RWPE1 (cell line): ENCODE measurements at regions not wholly inside any gene's neighbourhood (a gene's known extent, or its start where the extent isn't known, plus 50 kb on each side); places are given as distances from the start of the nearest gene placed in this dataset.

Experiments
- CTCF ChIA-PET: fragments of 350-600 bp; sonication (Branson Sonifier 250); formaldehyde crosslinking; extraction: SDS; loops from one replicate; lab custom pipeline; 2021; lab: Yijun Ruan, JAX
- POLR2A ChIA-PET: fragments of 400-600 bp; formaldehyde crosslinking; extraction: SDS; loops from one replicate; lab custom pipeline; 2020; ENCODE audit warnings: antibody characterized with exemption; ENCODE audit not compliant: low non-redundant PET; lab: Yijun Ruan, JAX
- DNase-seq: peaks from one replicate; pipeline ENCODE4 v3.0.0; 2012; ENCODE audit warnings: low spot score
- H3K27ac ChIP-seq: fragments of 450-650 bp; 2 replicates; pipeline ENCODE4 v1.5.1; 2017
- TF ChIP-seq, protein P1 (sequence below): fragments of 450-650 bp; conservative IDR thresholded peaks from 2 replicates; pipeline ENCODE4 v1.5.1; 2017; ENCODE audit warnings: low read depth, mild to moderate bottlenecking

DNA sequence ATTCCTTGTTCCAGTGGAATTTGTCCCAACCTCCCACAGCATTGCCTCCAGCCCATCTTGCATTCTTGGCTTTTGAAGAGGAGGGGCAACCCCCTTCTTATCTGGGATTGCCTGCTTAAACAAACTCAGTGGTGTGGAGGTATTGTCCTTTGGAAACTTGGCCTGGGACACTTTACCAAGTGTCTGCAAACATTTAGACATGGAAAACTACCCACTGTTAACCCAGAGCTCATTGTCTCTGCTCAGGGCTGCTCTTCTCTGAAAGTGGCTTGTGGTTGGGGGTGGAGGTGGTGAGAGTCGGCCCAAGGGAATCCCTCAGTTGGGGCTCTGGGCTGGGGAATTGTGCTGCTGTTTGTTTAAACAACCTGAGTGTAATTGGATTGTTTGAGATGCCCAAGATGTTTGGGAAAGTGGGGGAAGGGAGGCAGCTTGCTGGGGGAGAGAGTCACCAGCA, 178.3 kb upstream of the GATA6 start:
- CTCF ChIA-PET = no interaction called here
- TF ChIP-seq, protein P1, sequence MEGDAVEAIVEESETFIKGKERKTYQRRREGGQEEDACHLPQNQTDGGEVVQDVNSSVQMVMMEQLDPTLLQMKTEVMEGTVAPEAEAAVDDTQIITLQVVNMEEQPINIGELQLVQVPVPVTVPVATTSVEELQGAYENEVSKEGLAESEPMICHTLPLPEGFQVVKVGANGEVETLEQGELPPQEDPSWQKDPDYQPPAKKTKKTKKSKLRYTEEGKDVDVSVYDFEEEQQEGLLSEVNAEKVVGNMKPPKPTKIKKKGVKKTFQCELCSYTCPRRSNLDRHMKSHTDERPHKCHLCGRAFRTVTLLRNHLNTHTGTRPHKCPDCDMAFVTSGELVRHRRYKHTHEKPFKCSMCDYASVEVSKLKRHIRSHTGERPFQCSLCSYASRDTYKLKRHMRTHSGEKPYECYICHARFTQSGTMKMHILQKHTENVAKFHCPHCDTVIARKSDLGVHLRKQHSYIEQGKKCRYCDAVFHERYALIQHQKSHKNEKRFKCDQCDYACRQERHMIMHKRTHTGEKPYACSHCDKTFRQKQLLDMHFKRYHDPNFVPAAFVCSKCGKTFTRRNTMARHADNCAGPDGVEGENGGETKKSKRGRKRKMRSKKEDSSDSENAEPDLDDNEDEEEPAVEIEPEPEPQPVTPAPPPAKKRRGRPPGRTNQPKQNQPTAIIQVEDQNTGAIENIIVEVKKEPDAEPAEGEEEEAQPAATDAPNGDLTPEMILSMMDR = no peak
- H3K27ac ChIP-seq = no peak overlapping the region
- no peak for DNase-seq
- POLR2A ChIA-PET = no interaction called here

DNA sequence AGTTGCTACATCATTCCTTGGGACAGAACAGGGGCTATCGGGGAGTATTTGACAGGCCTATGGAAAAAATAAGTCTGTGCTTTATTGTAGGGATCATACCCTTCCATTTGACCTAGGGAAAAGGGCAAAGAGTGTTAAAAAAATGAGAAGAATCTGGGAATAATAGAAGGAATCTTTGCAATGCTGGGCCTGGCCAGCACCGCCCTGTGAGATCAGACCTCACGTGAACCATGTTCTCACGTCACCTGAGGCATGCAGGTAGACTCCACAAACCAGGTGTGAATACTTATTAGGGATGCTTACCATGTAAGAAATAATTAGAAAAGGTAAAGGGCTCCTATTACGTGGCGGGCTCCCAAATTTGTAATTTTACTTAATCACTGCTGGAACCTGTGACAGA, 177.5 kb upstream of the GATA6 start:
- TF ChIP-seq, protein P1 = no peak
- peak; percentile 26 for DNase-seq
- CTCF ChIA-PET = no interaction called here
- no peak overlapping the region for H3K27ac ChIP-seq
- POLR2A ChIA-PET = no interaction called here

DNA sequence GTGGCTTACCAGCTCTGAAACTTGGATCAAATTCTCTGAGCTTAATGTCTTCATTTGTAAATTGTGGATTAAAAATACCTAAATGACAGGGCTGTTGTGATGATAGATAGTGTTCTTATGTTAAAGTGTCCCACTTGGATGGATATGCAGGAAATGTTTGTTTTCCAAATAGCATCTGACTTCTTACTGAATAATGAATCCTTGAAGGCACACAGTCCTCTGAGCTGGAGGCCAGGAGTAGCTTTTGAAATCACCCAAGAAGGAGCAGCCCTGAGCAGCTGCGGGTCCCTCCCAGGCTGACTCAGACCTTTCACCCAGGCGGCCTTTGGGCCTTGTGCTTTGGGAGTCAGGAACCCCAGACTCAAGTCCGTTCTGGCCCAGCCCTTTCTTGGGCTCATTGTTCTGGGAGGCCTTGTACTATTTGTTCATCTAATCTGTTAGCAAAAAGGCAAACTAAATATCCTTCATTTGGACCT, 173.0 kb upstream of the GATA6 start:
- no peak overlapping the region for H3K27ac ChIP-seq
- TF ChIP-seq, protein P1 = no peak
- ChIA-PET CTCF (no interaction called here), POLR2A (no interaction called here)
- peak; percentile 28 for DNase-seq

DNA sequence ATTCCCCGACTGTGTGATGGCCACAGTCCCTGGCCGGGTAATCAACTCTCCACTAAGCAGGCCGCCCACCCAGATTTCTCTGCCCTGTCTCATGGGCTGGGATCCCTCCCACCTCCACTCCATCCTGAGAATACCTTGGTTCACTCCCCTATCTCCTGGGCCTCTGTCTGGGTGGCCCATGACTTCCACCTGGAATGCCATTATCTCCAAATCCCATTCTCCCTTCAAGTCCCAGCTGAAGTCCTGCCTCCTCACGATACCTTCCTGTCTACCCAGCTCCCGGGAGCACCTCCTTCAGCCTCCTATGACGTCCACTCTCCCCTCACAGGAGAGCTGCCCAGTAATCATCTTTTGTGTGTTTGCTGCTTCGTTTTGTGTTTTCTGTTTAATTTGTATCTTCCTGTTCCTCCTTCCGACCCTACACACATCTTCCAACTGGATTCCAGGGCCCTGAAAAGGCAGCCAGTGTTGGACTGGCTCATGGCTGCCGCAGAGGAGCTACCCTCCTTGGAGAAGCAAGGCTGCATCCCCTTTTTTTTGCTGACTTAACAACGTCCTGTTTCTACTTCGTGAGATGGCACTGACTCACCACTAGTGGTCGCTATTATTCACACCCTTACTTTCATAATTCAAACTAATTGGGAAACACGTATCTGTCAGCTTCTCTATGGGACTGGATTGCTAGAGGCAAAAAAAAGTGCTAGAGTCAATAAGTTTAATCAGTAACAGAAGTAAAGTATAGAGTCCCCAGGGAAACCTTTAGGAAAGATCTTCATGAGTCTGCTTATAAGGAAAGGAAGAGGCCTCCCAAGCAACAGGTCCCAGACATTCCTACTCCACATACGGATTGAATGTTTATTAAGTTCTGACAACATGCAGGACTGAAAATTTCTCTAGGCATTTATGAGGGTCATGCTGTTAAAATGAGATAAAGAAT, 171.9 kb upstream of the GATA6 start:
- ChIA-PET CTCF (interaction anchor here (0.6 to 1.2 kb wide), 12 partner anchors 9 to 577 kb away, joined by 3 to 7 read pairs (median 3); no protein-coding TSS in a partner anchor), POLR2A (no interaction called here)
- DNase-seq = peak; percentile 54
- TF ChIP-seq, protein P1 = peak; percentile 82
- H3K27ac ChIP-seq = no peak overlapping the region

DNA sequence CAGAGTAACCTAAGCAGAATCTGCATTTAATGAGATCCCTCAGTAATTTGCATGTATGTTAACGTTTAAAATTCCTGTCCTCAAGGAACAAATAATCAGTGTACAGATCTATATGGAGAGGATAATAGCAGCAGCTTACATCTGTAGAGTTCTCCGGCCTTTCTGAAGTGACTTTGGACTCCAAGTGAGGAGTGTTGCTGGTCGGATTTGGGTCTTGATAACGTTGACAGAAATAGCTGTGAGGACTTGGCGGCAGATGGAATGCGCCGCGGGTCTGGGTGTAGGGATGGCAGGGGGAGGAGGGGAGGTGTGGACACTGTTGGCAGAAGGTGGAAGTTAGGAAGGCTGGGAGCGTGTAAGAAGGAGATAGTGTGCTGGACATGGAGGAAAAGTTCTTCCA, 170.9 kb upstream of the GATA6 start:
- no peak overlapping the region for H3K27ac ChIP-seq
- no peak for DNase-seq
- TF ChIP-seq, protein P1 = no peak
- ChIA-PET CTCF (interaction anchor here (1.1 kb wide), 1 partner anchor 24 kb away, joined by 3 read pairs; no protein-coding TSS in a partner anchor), POLR2A (no interaction called here)

DNA sequence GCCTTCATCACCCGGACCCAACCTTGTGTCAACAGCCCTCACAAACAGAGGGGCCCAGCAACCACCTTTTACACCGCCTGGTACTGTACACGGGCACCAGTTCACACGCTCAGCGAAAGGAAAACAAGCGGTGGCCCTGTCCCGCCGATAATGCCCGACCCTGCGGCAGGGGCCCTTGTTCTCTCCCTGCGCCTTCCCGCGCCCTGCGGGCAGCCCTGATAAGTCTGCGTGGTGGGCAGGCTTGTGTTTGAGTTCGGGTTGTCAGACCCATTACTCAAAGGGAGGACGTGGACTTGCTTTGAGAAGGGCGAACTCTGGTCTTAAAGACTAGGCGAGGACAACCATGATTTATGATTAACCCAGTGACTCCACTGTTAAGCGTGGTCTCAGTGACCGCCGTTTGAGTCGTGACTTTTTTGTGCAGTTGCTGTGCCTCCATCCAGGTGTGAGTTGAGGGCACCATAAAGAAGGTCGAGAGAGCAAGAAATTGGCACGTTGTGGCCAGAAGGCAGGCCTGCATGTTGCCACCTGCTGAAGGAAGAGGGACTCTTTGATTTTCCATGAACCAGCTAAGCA, 167.4 kb upstream of the GATA6 start:
- no peak overlapping the region for H3K27ac ChIP-seq
- POLR2A ChIA-PET = no interaction called here
- no peak for DNase-seq
- CTCF ChIA-PET = interaction anchor here (0.6 to 0.7 kb wide), 2 partner anchors 12 to 189 kb away, joined by 3 read pairs; no protein-coding TSS in a partner anchor
- TF ChIP-seq, protein P1 = no peak
